ENCODE measurements at regions not wholly inside any gene's neighbourhood (a gene's known extent, or its start where the extent isn't known, plus 50 kb on each side); places are given as distances from the start of the nearest gene placed in this dataset.
"Not testable (repeated sequence)": the region's sequence is repeated elsewhere in the genome, so short reads cannot be mapped to it uniquely, and the experiment has no call there.

DNA sequence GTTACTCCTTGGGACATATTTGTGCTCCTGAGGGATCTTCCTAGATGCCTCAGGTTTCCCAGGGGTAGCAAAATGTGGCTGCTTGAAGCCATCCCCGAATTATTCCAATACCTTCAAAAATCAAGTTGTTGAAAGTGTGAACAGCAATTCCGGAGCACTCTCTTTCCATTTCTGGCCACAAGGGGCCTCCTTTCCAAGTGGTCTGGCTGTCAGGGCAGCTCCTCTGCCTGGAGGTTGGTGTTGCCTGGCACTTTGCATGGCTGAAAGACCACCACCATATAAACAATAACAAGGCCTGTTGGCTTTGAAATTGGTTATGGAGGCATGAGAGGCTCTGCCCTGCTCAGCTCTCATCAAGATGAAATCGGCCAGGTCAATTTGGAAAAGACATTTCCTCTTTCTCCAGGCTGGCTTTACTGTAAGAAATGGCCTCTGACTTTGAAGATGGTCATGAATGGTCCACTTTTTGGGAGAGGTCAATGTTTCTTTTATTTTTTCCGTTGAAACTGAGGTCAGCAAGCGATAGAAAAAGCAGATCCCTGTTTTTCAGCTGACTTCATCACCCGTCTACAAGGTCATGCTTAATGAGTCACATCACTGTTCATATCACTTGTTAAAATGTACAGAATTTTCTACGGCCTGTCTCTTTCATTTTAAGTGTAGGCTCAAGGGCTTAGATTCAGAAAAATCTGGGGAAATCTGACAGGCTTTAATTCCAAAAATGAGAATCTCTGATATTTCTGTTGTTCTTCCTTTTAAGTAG is 481.1 kb upstream of the ZNF608 start:
- no peak for DNase-seq (ENCODE audit: low read depth in 1 of 2, low spot score in 1 of 2)

DNA sequence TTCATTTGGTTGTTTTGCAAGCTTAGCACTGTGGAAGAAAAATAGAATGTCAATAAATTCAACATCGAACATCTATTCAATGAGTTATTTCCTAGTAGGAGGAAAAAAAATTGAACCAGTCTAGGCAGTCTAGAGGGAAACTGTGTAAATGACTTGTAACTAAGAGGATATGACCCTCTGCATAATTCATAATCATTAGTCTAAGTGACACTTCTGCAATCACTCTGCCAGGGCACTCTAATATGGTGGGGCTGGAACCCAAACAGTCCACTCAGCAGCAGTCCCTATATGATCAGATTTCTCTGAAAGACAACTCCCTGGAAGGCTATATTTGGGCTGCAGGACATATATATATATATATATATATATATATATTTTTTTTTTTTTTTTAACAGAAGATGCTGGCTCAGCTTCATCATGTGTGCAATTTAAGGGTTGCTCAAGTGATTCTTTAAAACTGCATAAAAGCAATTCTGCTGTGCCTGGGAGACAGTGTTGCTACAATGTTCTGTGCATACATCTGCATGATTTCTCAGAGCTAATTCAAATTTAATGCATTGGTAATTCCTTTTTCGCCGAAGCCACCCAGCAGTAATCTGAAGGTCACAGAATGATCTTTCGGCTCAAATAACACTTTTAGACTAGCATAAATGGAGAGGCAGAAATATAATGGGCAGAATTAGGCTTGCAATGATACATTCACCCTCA is 482.1 kb upstream of the ZNF608 start:
- DNase-seq (ENCODE audit: low read depth in 1 of 2, low spot score in 1 of 2), result no peak

DNA sequence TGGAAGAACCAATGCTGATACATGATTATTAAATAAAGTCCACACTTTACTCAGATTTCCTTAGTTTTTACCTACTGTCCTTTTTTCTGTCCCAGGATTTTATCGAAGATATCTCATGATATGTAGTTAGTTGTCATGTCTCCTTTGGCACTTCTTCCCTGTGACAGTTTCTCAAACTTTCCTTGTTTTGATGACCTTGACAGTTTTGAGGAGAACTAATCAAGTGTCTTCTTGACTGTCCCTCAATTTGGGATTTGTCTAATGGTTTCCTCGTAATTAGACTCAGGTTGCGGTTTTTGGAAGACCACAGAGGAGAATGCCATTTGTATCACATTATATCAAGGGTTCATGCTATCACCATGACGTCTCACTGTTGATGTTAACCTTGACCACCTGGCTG is 483.1 kb upstream of the ZNF608 start:
- no peak for DNase-seq (ENCODE audit: low read depth in 1 of 2, low spot score in 1 of 2)

DNA sequence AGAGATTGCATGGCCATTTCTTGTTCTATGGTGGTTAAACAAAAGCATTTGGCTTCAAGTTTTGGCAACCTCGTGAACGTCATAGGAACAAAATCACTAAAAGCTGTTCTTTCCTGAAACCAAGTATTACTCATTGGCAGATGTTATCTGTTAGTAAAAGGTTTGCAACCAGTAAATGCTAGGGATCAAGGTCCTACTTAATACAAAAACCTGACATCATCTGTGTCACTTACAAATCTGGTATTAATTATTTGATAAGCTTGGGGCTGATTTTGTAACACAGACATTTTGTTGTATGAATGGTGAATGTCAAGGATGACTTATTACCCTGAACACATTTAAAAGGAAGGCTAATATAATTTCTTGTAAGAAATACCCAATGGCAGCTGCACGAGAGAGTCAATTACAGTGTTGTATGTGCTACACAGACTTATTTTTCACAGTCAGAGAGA is 486.4 kb upstream of the ZNF608 start:
- no peak for DNase-seq (ENCODE audit: low read depth in 1 of 2, low spot score in 1 of 2)

DNA sequence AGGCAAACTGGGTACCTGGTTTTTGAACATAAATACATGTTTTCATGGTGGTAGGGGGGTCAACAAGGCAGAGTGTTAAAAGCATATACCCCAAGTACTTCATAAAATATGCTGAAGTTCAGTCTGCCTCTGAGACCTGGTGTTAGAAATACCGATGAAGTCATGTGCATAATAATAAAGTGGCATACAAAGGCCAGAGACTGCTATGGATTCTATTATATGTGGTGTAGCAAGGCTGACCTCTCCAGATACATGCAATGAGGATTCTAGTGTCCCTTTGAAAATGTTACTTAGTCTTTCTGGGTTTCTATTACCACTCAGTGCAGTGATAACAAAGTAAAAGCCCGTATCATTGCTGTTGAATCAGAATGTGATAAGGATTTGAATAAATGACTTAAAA is 487.5 kb upstream of the ZNF608 start:
- DNase-seq (ENCODE audit: low read depth in 1 of 2, low spot score in 1 of 2), result no peak

DNA sequence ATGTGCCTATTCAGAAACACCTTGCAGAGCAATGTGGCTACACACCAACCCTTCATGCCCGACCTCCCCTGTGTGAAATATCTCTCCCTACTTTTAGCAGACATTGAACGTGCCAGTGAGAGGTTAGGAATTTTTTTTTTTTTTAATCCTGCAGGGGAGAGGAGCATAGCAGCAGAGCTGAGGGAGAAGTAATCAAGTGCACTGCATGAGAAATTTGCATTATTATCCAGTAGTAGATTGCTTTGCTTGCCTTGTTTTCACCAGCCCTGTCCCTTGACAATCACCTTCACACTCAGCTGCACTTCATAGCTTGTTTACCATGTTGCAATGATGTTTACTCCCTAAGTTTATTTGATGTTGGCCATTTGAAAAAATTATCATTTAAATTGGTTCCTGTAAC is 489.6 kb upstream of the ZNF608 start:
- no peak for DNase-seq (ENCODE audit: low read depth in 1 of 2, low spot score in 1 of 2)

GRCh38 chr5:125236981-125237380 is 490.5 kb upstream of the ZNF608 start:
- DNase-seq (ENCODE audit: low read depth in 1 of 2, low spot score in 1 of 2), result no peak

DNA sequence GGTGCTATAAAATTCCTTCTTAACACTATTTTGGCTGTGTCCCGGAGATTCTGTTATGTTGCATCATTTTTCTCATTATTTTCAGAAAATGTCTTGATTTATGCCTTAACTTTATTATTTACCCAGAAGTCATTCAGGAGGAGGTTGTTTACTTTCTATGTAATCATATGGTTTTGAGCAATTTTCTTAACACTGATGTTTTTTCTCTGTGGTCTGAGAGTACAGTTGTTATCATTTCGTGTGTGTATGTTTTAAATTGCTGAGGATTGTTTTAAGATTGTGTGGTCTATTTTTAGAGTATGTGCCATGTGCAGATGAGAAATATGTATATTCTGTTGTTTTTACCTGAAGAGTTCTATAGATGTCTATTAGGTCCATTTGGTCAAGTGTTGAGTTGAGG is 498.1 kb upstream of the ZNF608 start:
- no peak for DNase-seq (ENCODE audit: low read depth in 1 of 2, low spot score in 1 of 2)

DNA sequence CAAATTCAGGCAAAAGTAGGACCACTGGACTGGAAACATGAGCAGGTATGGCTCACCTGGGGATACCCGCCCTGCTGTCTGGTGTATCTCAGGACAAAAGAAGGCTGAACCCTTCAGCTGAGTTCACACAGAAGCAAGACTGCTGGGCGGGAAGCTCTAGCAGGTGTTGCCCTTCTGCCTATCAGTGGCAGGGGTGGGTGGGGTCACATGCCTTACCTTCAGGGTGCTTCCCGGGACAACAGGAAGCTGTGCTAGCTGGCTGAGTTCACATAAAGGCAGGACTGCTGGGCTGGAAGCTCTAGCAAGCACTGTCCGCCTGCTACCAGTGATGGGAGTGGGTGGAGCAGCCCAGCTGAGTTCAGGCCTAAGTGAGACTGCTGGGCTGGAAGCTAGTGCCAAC is 498.8 kb upstream of the ZNF608 start:
- DNase-seq (ENCODE audit: low read depth in 1 of 2, low spot score in 1 of 2), result no peak

DNA sequence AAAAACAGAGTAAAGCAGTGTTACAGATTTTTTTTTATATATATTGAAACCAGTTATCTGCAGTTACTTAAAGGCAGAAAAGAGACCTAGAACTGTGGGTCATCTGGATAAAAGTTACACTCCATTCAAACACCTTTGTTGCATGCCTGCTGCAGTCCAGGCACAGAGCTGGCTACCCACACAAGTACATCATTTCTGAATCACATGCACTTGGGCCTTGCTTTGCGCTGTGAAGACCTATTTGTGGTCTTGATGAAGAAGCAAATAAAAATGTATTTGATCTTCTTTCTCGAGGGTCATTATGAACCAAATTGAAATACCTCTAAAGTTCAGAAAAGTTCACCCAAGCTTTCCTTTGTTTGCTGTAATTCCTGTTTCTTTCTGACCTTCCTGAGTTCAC is 503.0 kb upstream of the ZNF608 start:
- DNase-seq (ENCODE audit: low read depth in 1 of 2, low spot score in 1 of 2), result no peak

GRCh38 chr5:125251703-125252102 is 505.3 kb upstream of the ZNF608 start:
- no peak for DNase-seq (ENCODE audit: low read depth in 1 of 2, low spot score in 1 of 2)

- DNase-seq (ENCODE audit: low read depth in 1 of 2, low spot score in 1 of 2), result not testable (repeated sequence)
Measured at GRCh38 chr5:125253634-125254033, 507.2 kb upstream of the ZNF608 start.

GRCh38 chr5:125254267-125254666 is 507.8 kb upstream of the ZNF608 start:
- DNase-seq (ENCODE audit: low read depth in 1 of 2, low spot score in 1 of 2), result no peak

DNA sequence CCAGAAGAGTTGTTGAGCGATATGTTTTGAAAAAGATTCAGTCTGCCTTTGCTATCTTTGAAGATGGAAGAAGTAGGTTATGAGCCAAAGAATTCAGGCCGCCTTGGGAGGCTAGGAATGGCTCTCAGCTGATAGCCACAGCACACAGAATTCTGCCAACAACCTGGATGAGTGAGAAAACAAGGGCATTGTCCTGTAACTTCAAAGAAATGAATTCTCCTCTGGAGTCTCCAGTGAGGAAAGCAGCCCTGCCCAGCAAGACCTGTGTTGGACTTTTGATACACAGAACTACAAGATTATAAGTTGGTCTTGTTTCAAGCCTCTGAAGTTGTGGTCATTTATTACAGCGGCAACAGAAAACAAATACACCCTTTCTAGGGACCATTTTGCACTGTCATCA is 509.9 kb upstream of the ZNF608 start:
- DNase-seq (ENCODE audit: low read depth in 1 of 2, low spot score in 1 of 2), result no peak

GRCh38 chr5:125257057-125257972 is 510.9 kb upstream of the ZNF608 start:
- no peak for DNase-seq (ENCODE audit: low read depth in 1 of 2, low spot score in 1 of 2)

GRCh38 chr5:125257997-125258396 is 511.6 kb upstream of the ZNF608 start:
- no peak for DNase-seq (ENCODE audit: low read depth in 1 of 2, low spot score in 1 of 2)

DNA sequence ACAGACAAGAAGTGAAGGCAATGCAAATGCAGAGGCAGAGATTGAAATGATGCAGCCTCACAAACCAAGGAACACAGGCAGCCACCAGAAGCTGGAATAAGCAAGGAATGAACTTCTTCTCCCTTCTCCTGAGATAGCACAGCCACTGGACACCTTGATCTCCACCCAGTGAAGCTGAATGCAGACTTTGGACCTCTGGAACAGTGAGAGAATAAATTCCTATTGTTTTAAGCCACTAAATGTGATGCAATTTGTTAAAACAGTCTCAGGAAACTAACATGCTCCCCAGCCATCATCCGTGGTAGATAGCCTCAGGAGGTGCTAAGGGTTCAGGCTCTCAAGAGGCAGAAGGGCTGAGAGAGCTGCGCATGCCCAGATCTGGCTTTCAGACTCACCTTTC is 512.2 kb upstream of the ZNF608 start:
- no peak for DNase-seq (ENCODE audit: low read depth in 1 of 2, low spot score in 1 of 2)

DNA sequence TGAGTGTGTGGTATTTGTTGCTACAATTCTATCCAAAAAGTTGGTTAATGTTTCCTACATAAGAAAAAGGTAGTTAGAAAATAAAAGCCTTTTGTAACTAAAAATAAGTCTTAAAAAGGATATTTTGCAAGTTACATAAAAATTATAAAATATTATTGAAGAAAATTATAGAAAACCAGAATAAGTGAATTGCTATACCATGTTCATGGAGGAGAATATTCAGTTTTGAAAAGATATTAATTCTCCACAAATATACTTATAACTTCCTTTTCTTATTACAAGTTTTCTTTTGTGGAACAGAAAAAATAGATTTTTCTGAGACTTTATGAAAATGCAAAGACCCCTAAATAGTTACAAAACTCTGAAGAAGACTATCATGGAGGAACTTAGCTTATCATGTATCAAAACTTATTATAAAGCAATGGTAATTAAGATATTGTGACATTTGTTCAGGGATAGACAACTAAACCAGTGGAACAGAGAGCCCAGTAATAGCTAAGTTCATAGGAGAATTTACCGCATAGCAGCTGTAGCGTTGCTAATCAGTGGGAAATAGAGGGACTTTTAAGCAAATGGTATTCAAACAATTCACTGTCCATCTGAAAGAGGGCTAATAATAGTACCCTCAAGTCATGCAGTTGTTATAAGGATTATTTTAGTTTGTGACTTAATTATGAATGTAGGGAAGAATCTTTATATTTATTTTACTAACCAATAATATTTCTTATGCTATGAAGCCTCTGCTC is 515.2 kb upstream of the ZNF608 start:
- DNase-seq (ENCODE audit: low read depth in 1 of 2, low spot score in 1 of 2), result no peak

GRCh38 chr5:125262782-125263181 is 516.3 kb upstream of the ZNF608 start:
- no peak for DNase-seq (ENCODE audit: low read depth in 1 of 2, low spot score in 1 of 2)

DNA sequence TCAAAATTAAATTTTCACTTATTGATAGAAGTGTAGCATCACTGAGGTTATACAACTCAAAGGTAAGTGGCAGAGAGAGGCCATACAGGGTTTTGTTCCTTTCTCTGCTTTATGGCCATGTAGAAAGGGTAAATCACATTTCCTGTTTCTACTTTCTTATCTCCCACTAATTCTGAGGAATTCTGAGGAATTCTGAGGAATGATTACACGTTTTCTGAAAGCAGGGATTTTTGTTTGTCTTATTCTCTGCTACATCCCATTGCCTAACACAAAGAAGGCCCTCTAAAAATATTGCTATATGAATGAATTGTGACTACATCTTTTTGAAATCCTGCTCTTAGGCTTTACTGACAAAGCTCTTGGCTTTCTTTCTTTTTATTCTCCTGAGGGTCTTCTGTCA is 516.9 kb upstream of the ZNF608 start:
- DNase-seq (ENCODE audit: low read depth in 1 of 2, low spot score in 1 of 2), result no peak

GRCh38 chr5:125266106-125266505 is 519.7 kb upstream of the ZNF608 start:
- no peak for DNase-seq (ENCODE audit: low read depth in 1 of 2, low spot score in 1 of 2)
